ENCODE measurements at regions not wholly inside any gene's neighbourhood (a gene's known extent, or its start where the extent isn't known, plus 50 kb on each side); places are given as distances from the start of the nearest gene placed in this dataset.
"Not testable (repeated sequence)": the region's sequence is repeated elsewhere in the genome, so short reads cannot be mapped to it uniquely, and the experiment has no call there.

- in situ Hi-C loops (cut with HindIII; ENCODE audit: low sequenced_read_pairs) = no loop called here
These were observed 302.9 kb upstream of the PAPPA start for GRCh38 chr9:115850548-115851304.

GRCh38 chr9:115855458-115856133, 298.0 kb upstream of the PAPPA start:
- in situ Hi-C loops (cut with HindIII; ENCODE audit: low sequenced_read_pairs) = no loop called here
- TF ChIP-seq CTCF (IDR thresholded peaks at IDR 0.05; ENCODE audit: low read depth, low read length, missing control alignments) = no peak
- DNase-seq (ENCODE audit: low read depth) = no peak

More at GRCh38 chr9:115850548-115851304, 302.9 kb upstream of the PAPPA start:
- TF ChIP-seq CTCF (IDR thresholded peaks at IDR 0.05; ENCODE audit: low read depth, low read length, missing control alignments) = no peak
- H3K4me3 ChIP-seq (ENCODE audit: low read depth, low read length) = no peak overlapping the region
- DNase-seq (ENCODE audit: low read depth) = peak; percentile 63

DNA sequence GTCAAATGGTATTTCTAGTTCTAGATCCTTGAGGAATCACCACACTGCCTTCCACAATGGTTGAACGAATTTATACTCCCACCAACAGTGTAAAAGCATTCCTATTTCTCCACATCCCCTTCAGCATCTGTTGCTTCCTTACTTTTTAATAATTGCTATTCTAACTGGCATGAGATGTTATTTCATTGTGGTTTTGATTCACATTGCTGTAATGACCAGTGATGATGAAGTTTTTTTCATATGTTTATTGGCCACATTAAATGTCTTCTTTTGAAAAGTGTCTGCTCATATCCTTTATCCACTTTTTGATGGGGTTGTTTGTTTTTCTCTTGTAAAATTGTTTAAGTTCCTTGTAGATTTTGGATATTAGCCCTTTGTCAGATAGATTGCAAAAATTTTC, 295.2 kb upstream of the PAPPA start:
- in situ Hi-C loops (cut with HindIII; ENCODE audit: low sequenced_read_pairs); H3K4me3 ChIP-seq (ENCODE audit: low read depth, low read length); DNase-seq (ENCODE audit: low read depth): not testable (repeated sequence)

More at GRCh38 chr9:115855458-115856133, 298.0 kb upstream of the PAPPA start:
- no peak overlapping the region for H3K4me3 ChIP-seq (ENCODE audit: low read depth, low read length)

- TF ChIP-seq CTCF (IDR thresholded peaks at IDR 0.05; ENCODE audit: low read depth, low read length, missing control alignments) = no peak
- H3K4me3 ChIP-seq (ENCODE audit: low read depth, low read length) = no peak overlapping the region
- in situ Hi-C loops (cut with HindIII; ENCODE audit: low sequenced_read_pairs) = no loop called here
- DNase-seq (ENCODE audit: low read depth) = no peak
These were observed 291.6 kb upstream of the PAPPA start for GRCh38 chr9:115862021-115862420.

GRCh38 chr9:115864581-115864980, 289.0 kb upstream of the PAPPA start:
- DNase-seq (ENCODE audit: low read depth) = no peak
- TF ChIP-seq CTCF (IDR thresholded peaks at IDR 0.05; ENCODE audit: low read depth, low read length, missing control alignments) = no peak
- in situ Hi-C loops (cut with HindIII; ENCODE audit: low sequenced_read_pairs) = no loop called here
- no peak overlapping the region for H3K4me3 ChIP-seq (ENCODE audit: low read depth, low read length)

DNA sequence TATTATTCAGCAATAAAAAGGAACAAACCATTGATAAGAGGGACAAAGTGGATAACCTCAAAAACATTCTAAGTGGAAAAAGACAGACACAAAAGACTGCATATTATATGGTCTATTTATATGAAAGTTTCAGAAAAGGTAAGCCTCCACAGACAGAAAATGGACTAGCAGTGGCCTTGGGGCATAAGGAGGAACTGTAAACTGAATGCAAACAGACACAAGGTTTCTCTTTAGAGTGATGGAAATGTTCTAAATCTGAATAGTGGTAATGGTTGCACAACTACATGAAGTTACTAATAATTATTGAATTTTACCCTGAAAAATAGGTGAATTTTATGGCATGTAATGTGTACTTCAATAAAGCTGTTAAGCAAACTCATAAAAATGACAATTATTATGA, 286.3 kb upstream of the PAPPA start:
- no peak overlapping the region for H3K4me3 ChIP-seq (ENCODE audit: low read depth, low read length)
- no peak for DNase-seq (ENCODE audit: low read depth)
- TF ChIP-seq CTCF (IDR thresholded peaks at IDR 0.05; ENCODE audit: low read depth, low read length, missing control alignments) = no peak
- in situ Hi-C loops (cut with HindIII; ENCODE audit: low sequenced_read_pairs) = no loop called here

DNA sequence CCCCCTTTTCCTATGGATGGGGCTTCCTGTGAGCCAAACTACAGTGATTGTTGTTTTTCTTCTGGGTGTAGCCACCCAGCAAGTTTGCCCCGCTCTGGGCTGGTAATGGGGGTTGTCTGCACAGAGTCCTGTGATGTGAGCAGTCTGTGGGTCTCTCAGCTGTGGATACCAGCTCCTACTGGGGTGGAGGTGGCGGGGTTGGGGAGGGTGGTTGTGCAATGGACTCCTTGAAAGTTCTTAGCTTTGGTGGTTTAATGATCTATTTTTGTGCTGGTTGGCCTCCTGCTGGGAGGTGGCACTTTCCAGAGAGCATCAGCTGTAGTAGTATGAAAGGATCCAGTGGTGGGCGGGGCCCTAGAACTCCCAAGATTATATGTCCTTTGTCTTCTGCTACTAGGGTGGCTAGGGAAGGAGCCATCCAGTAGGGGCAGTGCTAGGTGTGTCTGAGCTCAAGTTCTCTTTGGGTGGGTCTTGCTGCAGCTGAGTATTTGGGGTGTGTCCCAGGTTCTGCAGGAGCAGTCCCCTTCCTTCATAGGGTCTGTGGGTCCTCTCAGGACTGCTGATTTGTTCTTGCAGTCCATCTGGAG, 275.6 kb upstream of the PAPPA start:
- no peak overlapping the region for H3K4me3 ChIP-seq (ENCODE audit: low read depth, low read length)
- in situ Hi-C loops (cut with HindIII; ENCODE audit: low sequenced_read_pairs) = no loop called here
- no peak for DNase-seq (ENCODE audit: low read depth)
- no peak for TF ChIP-seq CTCF (IDR thresholded peaks at IDR 0.05; ENCODE audit: low read depth, low read length, missing control alignments)

Data from astrocyte of the cerebellum (primary cell).